ENCODE measurements at regions not wholly inside any gene's neighbourhood (a gene's known extent, or its start where the extent isn't known, plus 50 kb on each side); places are given as distances from the start of the nearest gene placed in this dataset.

DNA sequence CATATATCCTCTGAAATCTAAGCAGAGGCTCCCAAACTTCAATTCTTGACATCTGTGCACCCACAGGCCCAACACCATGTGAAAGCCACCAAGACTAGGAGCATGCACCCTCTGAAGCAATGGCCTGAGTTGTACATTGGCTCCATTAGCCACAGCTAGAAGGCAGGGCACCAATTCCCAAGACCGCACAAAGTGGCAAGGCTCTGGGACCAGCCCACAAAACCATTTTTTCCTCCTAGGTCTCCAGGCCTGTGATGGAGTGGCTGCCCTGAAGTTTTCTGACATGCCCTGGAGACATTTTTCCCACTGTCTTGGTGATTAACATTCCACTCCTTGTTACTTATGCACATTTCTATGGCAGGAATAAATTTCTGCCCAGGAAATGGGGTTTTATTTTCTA is 232.2 kb upstream of the GRID2 start:
- no peak overlapping the region for H3K4me3 ChIP-seq (ENCODE audit: low read depth in 2 of 2, low read length in 1 of 2)
- H3K9me2 ChIP-seq, result no peaks in the 10 kb centered on the region
- H3K27me3 ChIP-seq (ENCODE audit: insufficient read depth), result no peaks in the 10 kb centered on the region
- no peaks in the 10 kb centered on the region for H3K9me3 ChIP-seq
- ChIA-PET POLR2A (no interaction called here), CTCF (no interaction called here)
- H3K79me2 ChIP-seq (ENCODE audit: insufficient read depth), result no peaks in the 10 kb centered on the region
- WGBS (ENCODE audit: low lambda C conversion rate), result 83% methylated on average over 1 of the region's 1 CpG
- no peak overlapping the region for H3K27ac ChIP-seq (ENCODE audit: low read depth in 2 of 2, low read length in 1 of 2)
- H4K20me1 ChIP-seq (ENCODE audit: insufficient read depth), result no peaks in the 10 kb centered on the region
- H3K4me2 ChIP-seq, result no peak overlapping the region
- H2AFZ ChIP-seq (ENCODE audit: low read depth), result no peak overlapping the region
- H3K4me1 ChIP-seq (ENCODE audit: control insufficient read depth in 1 of 2, insufficient read depth in 2 of 2, low read depth in 1 of 2, low read length in 1 of 2), result no peaks in the 10 kb centered on the region
- no peak for DNase-seq
- no peaks in the 10 kb centered on the region for H3F3A ChIP-seq (replicated peaks; ENCODE audit: insufficient read depth)
- no peaks in the 10 kb centered on the region for H3K36me3 ChIP-seq (replicated peaks in 1 of 2; ENCODE audit: control insufficient read depth in 1 of 2, insufficient read depth in 2 of 2, low read length in 1 of 2)
- no peak for TF ChIP-seq JUND (IDR thresholded peaks at IDR 0.05)
- TF ChIP-seq GATA2 (CRISPR knock-in tag; IDR thresholded peaks at IDR 0.05), result no peak
- TF ChIP-seq TEAD4 (IDR thresholded peaks at IDR 0.05; ENCODE audit: borderline replicate concordance, insufficient read depth), result no peak
- TF ChIP-seq NRF1 (IDR thresholded peaks at IDR 0.05; ENCODE audit: low read depth, low read length), result no peak
- TF ChIP-seq, protein P1, sequence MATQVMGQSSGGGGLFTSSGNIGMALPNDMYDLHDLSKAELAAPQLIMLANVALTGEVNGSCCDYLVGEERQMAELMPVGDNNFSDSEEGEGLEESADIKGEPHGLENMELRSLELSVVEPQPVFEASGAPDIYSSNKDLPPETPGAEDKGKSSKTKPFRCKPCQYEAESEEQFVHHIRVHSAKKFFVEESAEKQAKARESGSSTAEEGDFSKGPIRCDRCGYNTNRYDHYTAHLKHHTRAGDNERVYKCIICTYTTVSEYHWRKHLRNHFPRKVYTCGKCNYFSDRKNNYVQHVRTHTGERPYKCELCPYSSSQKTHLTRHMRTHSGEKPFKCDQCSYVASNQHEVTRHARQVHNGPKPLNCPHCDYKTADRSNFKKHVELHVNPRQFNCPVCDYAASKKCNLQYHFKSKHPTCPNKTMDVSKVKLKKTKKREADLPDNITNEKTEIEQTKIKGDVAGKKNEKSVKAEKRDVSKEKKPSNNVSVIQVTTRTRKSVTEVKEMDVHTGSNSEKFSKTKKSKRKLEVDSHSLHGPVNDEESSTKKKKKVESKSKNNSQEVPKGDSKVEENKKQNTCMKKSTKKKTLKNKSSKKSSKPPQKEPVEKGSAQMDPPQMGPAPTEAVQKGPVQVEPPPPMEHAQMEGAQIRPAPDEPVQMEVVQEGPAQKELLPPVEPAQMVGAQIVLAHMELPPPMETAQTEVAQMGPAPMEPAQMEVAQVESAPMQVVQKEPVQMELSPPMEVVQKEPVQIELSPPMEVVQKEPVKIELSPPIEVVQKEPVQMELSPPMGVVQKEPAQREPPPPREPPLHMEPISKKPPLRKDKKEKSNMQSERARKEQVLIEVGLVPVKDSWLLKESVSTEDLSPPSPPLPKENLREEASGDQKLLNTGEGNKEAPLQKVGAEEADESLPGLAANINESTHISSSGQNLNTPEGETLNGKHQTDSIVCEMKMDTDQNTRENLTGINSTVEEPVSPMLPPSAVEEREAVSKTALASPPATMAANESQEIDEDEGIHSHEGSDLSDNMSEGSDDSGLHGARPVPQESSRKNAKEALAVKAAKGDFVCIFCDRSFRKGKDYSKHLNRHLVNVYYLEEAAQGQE (IDR thresholded peaks at IDR 0.05; ENCODE audit: low read depth, low read length), result no peak
- TF ChIP-seq FOXJ3 (CRISPR knock-in tag; IDR thresholded peaks at IDR 0.05), result no peak
- no peak for TF ChIP-seq SIN3A (IDR thresholded peaks at IDR 0.05; ENCODE audit: borderline replicate concordance, low read depth, low read length)
- no peak for TF ChIP-seq ELF1 (IDR thresholded peaks at IDR 0.05)
- no peak for TF ChIP-seq RFX5 (IDR thresholded peaks at IDR 0.05; ENCODE audit: low read length)
- no peak for TF ChIP-seq EZH2phosphoT487 (IDR thresholded peaks at IDR 0.05; ENCODE audit: borderline replicate concordance, low read depth)
- TF ChIP-seq SMC3 (IDR thresholded peaks at IDR 0.05; ENCODE audit: low read depth, low read length), result no peak
- H3K9ac ChIP-seq, result no peak overlapping the region

DNA sequence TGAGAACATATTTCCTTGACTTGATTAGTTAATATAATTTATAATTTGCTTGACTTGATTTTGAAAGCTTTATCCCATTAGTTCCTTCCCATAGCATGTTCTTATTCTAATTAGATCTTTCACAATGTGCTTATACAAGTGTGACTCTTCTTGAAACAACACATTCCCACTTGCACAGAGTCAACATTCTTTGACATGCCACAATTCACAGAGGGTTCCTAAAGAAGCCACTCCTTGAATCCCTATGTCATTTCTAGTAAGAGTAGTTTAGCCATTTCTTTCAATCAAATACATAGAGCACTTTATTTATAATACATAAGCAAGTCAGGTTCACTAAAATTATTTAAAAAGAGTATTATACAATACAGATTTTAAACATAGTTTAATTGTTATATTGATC is 228.9 kb upstream of the GRID2 start:
- POLR2A ChIA-PET, result no interaction called here
- no peak overlapping the region for H3K4me3 ChIP-seq (ENCODE audit: low read depth in 2 of 2, low read length in 1 of 2)
- H3K4me2 ChIP-seq, result no peak overlapping the region
- no peak overlapping the region for H3K9ac ChIP-seq
- no peak overlapping the region for H2AFZ ChIP-seq (ENCODE audit: low read depth)
- H4K20me1 ChIP-seq (ENCODE audit: insufficient read depth), result no peaks in the 10 kb centered on the region
- CTCF ChIA-PET, result interaction anchor here (0.6 kb wide), 1 partner anchor 88 kb away, joined by 3 read pairs; no protein-coding TSS in a partner anchor
- no peaks in the 10 kb centered on the region for H3K79me2 ChIP-seq (ENCODE audit: insufficient read depth)
- H3K9me3 ChIP-seq, result no peaks in the 10 kb centered on the region
- H3K36me3 ChIP-seq (replicated peaks in 1 of 2; ENCODE audit: control insufficient read depth in 1 of 2, insufficient read depth in 2 of 2, low read length in 1 of 2), result no peaks in the 10 kb centered on the region
- no peak for DNase-seq
- no peaks in the 10 kb centered on the region for H3K9me2 ChIP-seq
- no peaks in the 10 kb centered on the region for H3K27me3 ChIP-seq (ENCODE audit: insufficient read depth)
- no peak for TF ChIP-seq SIN3A (IDR thresholded peaks at IDR 0.05; ENCODE audit: borderline replicate concordance, low read depth, low read length)
- TF ChIP-seq, protein P1 (IDR thresholded peaks at IDR 0.05; ENCODE audit: low read depth, low read length), result no peak
- no peaks in the 10 kb centered on the region for H3K4me1 ChIP-seq (ENCODE audit: control insufficient read depth in 1 of 2, insufficient read depth in 2 of 2, low read depth in 1 of 2, low read length in 1 of 2)
- H3F3A ChIP-seq (replicated peaks; ENCODE audit: insufficient read depth), result no peaks in the 10 kb centered on the region
- H3K27ac ChIP-seq (ENCODE audit: low read depth in 2 of 2, low read length in 1 of 2), result no peak overlapping the region

All from SK-N-SH (cell line).